NCI-H146 (cell line): ENCODE measurements at regions not wholly inside any gene's neighbourhood (a gene's known extent, or its start where the extent isn't known, plus 50 kb on each side); places are given as distances from the start of the nearest gene placed in this dataset.
"Not testable (repeated sequence)": the region's sequence is repeated elsewhere in the genome, so short reads cannot be mapped to it uniquely, and the experiment has no call there.

Source experiments
- DNase-seq: peaks from one replicate; lab custom pipeline; 2025; lab: John Stamatoyannopoulos, UW

- no peak for DNase-seq
Observed at GRCh38 chr15:60137711-60138396, 133.7 kb downstream of the FOXB1 start.

DNA sequence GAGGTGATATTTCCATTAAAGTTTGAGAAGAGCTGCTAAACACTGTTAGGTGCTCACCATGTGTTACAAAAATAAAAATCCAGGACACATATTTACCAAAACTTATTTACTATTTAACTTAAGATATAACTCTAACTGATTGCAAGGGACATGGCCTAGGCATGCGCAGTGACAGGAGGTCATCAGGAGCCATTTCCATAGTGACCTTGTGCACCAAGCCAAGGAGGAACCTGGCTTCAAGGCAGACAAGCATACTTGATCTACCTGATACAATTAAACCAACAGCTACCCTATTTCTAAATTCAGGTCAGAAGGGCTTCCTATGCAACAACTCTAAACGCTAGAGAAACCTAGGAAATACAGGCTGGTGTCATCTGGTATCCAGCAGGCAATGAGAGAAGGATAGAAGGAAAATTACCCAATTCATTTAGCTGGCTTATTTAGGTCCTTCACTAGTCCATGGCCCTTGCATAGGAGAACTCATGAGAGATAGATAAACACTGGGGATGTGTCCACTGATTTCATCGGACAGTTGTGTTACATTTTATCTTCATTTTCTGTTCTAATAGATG lies 134.4 kb downstream of the FOXB1 start:
- no peak for DNase-seq

GRCh38 chr15:60152386-60152785 lies 148.3 kb downstream of the FOXB1 start:
- no peak for DNase-seq

DNA sequence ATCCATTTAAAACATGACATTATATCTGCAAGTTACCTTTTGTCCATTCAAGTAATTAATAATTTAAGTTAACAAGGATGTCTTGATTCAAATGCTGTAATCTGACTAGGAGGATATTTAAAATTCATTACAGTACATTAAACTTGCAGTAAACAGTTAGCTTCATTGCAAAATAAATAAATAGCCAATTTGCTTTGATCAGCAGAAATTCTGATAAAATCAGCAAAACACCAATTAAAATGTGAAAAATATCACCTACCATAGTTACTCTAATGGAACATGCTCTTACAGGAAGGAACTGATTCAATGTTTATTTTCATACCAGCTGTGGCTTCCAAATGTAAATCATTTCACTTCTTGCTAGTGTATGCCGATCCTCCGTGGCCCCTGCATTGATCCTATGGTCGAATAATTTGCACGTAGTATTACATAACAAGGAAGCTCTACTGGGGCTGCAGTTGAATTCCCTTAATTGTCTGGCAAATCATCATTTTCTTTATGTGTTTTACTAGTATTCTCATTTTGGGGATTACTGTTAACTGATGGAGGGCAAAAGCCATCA lies 150.7 kb downstream of the FOXB1 start:
- DNase-seq, result no peak

GRCh38 chr15:60155661-60156060 lies 151.6 kb downstream of the FOXB1 start:
- DNase-seq, result no peak

DNA sequence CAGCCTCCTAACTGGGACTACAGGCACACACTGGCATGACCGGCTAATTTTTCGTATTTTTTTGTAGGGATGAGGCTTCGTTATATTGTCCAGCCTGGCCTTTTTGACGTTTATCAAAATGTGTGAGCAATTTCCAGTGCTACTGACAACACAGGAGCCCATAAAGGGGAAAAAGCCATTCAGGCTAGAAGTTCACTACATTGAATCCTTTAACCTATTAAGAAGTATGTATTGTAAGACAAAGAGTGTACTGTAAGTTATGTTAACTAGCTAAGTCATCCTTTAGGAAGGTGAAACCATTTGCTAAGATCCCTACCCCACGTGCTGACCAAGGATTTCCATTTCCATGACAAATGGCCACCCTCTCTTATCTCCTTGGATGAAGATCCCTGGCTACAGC lies 156.8 kb downstream of the FOXB1 start:
- DNase-seq, result no peak

GRCh38 chr15:60161704-60162103 lies 157.6 kb downstream of the FOXB1 start:
- DNase-seq, result no peak

DNA sequence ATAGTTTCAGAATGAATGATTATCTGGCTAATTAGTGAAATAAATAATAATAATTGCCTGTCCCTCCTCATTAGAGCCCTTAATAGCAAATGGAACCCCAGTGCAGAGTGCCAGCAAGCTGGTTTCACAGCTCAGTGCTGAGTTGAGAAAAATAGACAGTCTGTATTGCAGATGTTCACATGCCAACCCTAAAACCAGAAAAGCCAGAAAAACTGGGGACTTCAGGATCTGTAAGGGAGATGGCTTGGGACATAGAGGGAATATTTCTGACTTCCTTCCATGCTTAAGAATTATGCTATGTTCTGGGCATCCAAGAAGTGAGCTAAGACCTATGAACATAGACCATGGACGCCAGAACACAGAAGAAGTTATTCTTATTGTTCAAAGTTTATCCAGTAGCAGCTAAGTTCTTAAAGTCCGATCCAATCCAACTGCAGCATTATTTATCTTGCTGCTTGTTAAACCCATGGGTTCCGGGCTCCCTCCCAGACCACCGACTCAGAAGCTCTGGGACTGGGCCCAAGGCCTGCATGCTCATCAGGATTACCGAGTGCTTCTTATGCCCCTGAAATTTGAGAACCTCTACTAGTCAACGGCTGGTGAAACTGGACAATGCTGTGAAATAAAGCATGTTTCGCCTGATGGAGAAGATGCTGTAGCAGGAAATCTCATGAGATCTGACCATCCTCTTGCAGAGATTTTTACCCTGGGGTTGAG lies 158.3 kb downstream of the FOXB1 start:
- no peak for DNase-seq

- no peak for DNase-seq
Observed at GRCh38 chr15:60162968-60163355, 158.9 kb downstream of the FOXB1 start.

DNA sequence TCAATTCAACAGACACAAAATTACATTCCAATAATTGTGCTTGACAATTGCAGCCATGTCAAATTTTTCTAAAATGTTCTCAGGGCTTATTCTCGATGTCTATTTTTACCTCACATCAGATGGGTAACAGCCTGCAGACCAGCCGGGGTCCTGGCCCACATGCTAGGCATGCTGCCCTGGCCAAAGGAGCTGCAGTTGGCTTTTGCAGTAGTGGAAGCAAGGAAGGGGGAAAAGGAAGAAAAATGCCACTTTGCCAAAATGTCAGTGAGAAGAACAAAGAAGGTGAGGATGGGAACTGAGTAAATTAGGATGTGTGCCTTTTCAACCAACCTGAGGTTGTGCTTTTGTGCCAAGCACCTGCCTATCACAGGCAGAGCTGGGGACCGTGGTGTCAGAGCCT lies 161.0 kb downstream of the FOXB1 start:
- DNase-seq, result no peak

DNA sequence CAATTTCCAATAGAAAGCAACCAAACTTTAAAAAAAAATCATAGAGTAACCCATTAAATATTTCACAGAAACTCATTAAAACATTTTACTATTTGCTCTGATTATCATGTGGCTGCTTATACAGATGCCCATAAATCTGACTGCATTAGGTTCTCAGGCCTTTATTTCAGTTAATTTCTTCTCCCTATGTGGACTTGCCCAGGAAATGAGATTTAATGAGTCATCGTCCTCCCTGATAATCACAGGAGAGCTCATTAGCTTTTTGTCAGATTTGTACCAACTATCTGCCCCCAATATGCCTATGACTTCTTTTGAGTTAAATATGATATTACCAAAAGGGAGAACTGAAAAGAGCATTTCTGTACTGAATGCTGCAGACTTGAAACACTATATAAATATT lies 168.0 kb downstream of the FOXB1 start:
- no peak for DNase-seq

- DNase-seq, result peak; percentile 30
Observed at GRCh38 chr15:60179786-60180391, 175.8 kb downstream of the FOXB1 start.

DNA sequence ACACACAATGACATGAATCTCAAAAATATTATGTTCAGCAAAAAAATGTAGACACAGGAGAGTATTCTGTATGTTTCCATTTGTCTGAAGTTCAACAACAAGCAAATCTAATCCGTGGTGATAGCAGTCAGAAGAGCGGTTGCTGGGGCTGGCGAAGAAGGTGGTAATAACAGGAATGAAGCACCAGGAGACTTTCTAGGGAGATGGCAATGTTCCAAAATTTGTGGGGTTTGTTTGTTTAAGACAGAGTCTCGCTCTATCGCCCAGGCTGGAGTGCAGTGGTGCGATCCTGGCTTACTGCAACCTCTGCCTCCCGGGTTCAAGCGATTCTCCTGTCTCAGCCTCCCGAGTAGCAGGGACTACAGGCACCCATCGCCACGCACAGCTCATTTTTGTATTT lies 177.8 kb downstream of the FOXB1 start:
- not testable (repeated sequence) for DNase-seq

DNA sequence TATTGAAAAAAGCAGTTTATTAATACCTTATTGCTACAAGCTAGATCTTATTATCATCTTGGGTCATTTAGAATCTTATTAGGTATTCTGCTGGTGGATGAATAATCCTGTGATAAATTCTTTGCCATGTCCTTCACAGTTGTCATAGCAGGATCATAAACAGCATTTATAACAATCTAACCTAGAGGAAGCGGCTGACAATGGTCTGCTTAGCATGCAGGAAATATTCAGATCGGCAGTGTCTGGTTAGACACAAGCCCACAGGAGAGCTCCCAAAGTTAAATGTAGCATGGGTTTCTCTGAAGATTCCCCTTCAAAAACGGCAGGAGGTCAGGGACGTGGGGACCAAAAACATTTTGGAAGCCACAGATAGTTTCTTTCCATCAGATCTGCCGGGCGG lies 179.3 kb downstream of the FOXB1 start:
- DNase-seq, result no peak

DNA sequence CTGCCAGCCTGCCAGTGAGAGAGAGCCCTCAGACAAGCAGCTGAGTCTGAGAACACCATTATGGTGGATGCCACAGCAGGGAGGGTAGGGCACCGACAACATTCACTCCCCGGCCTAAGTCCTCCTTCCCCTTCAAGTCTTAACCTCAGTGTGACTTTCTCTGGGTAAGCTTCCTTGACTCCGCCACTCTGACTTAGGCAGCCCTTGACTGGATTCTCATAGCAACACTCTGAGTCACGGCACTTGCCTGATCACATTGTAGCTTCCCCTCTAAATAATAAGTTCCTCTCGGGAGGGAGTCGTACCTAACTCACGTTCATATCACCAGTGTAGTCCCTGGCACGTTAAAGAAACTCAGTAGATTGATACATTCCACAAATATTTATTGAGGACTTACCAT lies 180.5 kb downstream of the FOXB1 start:
- no peak for DNase-seq

- no peak for DNase-seq
Observed at GRCh38 chr15:60191016-60191415, 186.9 kb downstream of the FOXB1 start.

- no peak for DNase-seq
Observed at GRCh38 chr15:60191821-60192220, 187.7 kb downstream of the FOXB1 start.

DNA sequence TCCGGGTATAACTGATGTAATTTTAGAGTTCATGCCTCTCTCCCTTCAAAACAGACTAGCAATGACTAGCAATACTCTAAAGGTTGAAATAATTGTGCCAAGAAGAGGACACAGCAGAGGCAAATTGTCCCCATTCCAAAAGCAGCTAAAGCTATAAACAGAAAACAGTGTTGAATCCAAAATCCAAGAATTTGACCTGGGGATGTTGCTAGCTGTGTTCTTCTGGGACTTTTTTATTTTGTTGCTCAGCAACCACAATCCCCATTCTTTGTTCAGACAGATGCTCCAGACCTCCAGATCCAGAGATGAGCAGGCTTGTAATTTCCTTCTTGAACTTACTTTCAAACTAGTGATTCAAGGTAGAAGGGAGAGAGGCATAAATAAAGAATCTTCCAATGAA lies 191.5 kb downstream of the FOXB1 start:
- no peak for DNase-seq

- DNase-seq, result peak; percentile 35
Observed at GRCh38 chr15:60204131-60204885, 193.5 kb downstream of the ANXA2 start.

GRCh38 chr15:60208709-60209108 lies 189.1 kb downstream of the ANXA2 start:
- no peak for DNase-seq

DNA sequence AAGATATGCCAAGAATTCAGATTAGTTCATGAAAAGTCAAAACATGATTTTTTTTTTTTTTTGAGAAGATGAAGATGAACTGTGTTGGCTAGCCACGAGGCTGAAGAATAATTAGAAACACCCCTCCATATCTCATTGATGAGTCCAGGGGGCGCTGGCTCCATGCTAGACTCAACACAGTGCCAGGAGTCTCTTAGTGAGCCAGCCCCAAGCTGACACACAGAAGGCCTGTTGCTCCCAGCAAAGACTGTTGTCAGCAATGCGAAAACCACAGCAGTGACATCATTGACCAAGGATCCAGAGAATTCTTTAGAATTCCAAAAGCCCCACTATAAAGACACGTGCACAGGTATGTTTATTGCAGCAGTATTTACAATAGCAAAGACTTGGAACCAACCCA lies 185.2 kb downstream of the ANXA2 start:
- no peak for DNase-seq

DNA sequence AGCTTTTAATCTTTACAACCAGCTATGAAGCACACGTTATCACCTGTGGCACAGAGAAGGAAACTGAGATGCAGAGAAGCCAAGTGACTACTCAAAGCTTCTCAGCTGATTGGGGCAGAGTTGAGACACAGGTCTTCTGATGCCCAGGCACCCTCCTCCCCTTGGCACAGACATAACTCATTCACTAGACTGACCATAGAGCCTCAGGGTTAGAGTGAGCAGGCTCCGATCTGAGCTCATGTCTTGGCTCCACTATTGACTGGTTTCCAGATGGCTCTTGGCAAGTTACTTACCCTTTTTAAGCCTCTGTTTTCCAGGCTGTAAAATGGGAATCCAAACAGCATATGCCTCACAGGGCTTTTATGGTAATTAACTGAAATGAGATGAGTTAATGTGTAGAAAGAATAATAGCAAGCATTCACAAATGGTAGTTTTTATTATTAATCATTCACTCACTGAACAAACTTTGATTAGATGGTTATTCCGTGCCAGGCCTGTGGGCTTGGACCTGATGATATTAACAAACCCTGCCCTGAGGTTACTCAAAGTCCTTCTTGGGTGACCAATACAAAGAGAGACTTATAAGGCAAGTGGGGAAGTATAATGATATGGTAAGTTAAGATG lies 184.3 kb downstream of the ANXA2 start:
- DNase-seq, result no peak
